ENCODE measurements at regions not wholly inside any gene's neighbourhood (a gene's known extent, or its start where the extent isn't known, plus 50 kb on each side); places are given as distances from the start of the nearest gene placed in this dataset.

GRCh38 chr11:128061281-128061871 lies 526.0 kb downstream of the ETS1 start:
- DNase-seq, result no peak

GRCh38 chr11:128058580-128059208 lies 528.7 kb downstream of the ETS1 start:
- DNase-seq, result no peak

DNA sequence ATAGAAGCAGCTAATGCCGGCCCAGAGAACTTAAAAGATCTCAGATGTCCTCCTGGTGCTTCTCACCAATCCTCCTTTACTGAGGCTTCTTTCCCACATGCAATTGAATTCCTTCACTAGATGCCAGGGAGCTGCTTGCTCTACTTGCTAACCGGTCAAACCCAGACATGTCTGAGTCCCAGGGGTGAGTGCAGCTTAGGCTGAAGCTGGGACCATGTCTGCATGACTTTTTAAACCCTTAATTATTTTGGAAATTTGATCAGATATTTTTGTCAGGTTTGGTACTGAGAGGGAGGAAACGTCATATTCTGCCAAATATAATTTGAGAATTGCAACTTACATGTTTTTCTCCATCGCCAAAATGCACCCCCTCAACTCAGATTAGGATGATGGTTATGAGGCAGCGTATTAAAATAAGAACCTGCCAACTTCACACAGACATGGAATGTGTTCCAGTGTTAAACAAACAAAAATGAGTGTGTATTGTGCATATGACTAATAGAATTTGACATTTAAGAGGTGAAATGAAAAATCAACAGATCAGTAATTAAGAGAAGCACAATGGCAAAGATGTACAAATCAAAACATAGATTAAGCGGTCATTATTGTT lies 529.5 kb downstream of the ETS1 start:
- no peak for DNase-seq

DNA sequence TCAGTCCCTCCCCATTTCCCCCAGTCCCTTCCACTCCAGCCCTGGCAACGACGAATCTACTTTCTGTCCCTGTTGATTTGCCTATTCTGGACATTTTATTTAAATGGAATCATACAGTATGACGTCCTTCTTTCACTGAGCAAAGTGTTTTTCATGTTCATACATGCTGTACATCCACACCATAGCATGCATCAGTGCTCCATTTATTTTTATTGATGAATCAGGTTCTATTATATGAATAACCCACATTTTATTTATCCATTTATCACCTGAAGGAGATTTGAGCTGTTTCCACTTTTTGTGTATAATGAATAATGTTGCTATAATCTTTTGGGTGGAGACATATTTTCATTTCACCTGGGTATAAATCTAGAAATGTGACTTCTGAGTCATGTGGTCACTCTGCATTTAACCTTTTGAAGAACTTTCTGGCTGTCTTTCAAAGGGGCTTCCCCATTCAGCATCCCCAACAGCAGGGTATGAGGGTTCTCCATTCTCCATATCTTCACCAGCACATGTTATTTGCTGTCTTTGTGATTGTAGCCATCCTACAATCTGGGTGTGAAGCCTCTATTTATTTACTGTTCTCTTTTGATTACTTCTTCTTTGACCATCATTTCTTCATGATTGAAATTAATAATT lies 531.7 kb downstream of the ETS1 start:
- no peak for DNase-seq

- no peak for DNase-seq
Observed at GRCh38 chr11:128053981-128054931, 533.1 kb downstream of the ETS1 start.

- no peak for DNase-seq
Observed at GRCh38 chr11:128052912-128053641, 534.3 kb downstream of the ETS1 start.

DNA sequence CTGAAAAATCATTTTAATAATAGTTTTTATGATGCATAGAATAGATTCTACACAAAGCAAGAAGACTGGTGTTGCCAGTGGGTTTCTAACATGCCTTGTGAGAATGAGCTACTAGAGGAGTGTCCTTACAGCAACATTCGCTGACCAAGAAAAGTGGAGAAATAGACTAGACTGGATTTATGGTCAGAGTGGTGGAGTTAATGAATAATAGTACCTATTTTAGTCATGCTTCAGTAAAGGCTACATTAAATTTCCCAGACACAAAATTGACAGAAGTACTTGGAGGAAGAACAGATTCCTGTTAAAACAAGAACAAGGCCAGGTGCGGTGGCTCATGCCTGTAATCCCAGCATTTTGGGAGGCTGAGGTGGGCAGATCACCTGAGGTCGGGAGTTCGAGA lies 539.2 kb downstream of the ETS1 start:
- no peak for DNase-seq

DNA sequence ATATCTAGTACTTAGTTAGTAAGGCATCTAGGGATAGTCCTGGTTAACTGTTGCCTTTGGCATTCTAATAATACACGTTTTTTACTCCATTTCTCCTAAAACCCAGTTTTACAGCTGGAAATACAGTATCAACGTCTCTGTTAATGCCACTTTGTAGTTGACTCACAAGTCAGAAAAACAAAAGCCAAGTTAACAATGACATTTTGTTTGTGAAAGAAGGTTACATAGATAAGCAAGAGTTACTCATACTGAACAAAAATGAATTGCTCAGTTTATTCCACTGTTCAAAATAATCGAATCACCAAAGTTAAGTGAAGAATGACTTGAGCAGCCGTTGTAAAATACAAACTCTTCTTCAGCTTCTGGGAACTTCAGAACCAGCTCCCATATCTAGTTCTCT lies 540.3 kb downstream of the ETS1 start:
- DNase-seq, result no peak

DNA sequence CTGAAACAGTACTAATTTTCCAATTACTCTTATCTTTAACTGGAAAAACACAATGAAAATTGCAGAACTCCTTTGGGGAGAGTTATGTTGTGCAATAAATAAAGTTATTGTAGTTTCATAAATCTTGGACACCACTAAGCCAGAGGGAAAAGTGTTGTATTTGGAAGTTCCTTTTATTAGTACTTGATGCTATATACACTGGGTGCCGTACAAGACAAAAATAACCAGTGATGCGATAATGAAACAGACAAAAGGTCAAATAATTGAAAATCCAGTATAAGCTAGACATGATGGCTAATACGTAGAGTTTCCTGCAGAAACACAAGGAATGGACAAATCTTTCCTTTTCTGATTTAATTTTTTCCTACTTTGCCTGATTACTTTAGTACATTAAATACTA lies 541.1 kb downstream of the ETS1 start:
- DNase-seq, result no peak

- no peak for DNase-seq
Observed at GRCh38 chr11:128045094-128045725, 542.1 kb downstream of the ETS1 start.

- DNase-seq, result no peak
Observed at GRCh38 chr11:128042290-128042751, 545.0 kb downstream of the ETS1 start.

GRCh38 chr11:128040603-128041002 lies 546.8 kb downstream of the ETS1 start:
- no peak for DNase-seq

GRCh38 chr11:128039140-128040021 lies 548.0 kb downstream of the ETS1 start:
- DNase-seq, result peak; percentile 84

DNA sequence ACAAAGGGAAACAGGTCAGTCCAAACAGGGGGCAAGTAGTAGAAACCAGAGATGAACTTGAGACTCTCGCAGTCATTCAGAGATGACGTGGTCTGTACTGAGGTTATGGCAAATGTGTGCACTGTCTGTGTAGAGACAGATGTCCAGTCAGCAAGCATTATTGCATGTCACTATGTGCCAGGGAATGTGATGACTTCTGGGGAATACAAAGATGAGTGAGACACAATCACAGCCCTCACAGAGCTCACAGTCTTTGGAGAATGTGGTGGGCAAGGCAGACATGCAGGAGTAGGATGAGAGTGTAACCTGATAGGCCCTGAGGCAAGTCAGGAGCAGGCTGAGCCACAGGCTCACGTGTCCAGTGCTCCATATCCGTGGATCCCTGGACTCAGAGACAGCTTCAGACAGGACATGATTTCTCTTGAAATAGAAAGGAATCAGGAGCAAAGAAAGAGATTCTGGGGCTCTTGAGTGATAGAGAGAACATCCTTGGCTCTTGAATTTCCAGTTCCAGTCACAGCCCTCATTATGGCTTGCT lies 550.7 kb downstream of the ETS1 start:
- DNase-seq, result no peak

DNA sequence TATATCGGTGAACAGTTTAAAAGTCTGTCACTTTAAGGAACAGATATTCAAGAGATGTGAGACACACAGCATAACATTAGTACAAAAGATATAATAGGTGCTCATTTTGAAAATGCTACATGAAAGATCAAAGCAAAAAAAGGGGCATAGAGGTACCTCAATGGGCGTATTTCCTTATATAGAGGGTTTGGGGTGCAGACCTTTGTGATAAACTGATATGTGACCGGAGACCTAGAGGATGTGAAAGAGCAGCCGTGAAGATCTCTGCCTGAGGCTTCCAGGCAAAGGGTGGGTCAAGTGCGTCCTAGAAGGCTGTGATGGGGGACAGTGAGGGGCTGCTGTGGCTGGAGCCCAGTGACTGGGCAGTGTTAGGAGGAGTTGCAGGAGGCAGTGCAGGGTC lies 551.4 kb downstream of the ETS1 start:
- no peak for DNase-seq

- DNase-seq, result peak; percentile 62
Observed at GRCh38 chr11:128031538-128032134, 555.7 kb downstream of the ETS1 start.

DNA sequence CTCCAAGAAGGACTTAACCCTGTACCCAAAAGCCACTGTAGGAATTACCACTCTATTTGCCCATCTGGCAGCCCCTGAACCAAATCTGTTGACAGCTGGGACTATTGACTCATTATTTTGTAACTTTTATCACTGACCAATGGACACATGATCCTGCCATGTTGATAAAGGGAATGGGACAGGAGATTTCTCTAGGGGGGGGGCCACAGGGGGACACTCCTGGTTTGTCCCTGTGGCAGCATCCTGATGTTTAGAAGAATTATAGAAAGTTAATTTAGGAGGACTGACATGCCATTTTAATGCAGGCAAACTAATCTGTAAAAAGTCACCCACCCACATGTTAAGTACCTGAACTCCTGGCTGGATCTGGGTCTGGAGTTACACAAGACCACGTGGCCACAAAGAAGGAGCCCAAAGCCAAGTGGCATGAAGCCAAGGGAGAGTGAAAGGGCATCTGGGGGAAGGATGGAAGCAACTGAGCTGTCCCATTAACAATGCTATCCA lies 558.1 kb downstream of the ETS1 start:
- no peak for DNase-seq

DNA sequence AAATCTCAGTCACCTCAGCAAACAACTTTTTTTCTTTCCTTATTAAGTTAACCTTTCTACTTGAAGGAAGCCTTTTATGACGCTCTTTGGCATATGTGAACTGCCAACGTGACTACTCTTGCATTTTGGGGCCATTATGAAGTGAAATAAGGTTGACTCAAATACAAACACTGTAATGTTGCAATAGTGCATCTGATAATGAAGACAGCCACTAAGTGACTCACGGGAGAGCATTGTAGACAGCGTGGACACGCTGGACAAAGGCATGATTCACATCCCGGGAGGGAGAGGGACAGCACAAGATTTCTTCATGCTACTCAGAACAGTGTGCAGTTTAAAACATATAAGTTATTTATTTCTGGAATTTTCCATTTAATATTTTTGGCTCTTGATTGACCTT lies 560.8 kb downstream of the ETS1 start:
- no peak for DNase-seq

- DNase-seq, result no peak
Observed at GRCh38 chr11:128022761-128023160, 564.6 kb downstream of the ETS1 start.

DNA sequence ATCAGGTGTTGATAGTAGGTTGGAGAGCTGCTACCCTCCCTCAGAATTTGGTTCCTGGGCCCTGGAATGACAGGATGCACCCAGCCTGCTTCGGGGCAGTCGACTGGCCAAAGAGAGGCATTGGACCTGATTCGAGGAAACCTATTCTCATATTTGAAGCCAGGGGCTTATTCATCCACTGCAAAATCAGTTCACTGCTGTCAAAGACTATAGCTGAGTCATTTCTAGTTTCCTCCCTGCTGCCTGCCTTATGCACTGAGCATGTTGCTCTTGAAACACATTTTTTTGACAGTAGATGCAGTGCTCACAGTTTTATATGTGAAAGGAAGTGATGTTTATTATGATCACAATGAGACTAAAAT lies 565.4 kb downstream of the ETS1 start:
- no peak for DNase-seq
